HG02623 (cell line): ENCODE measurements at regions not wholly inside any gene's neighbourhood (a gene's known extent, or its start where the extent isn't known, plus 50 kb on each side); places are given as distances from the start of the nearest gene placed in this dataset.

ENCODE experiments used
- ATAC-seq: cut with Tn5 transposase; IDR thresholded peaks from one replicate; pipeline ENCODE4 v1.9.1; 2021; ENCODE audit warnings: moderate library complexity; ENCODE audit not compliant: unreplicated experiment

- ATAC-seq = no peak
Observed at GRCh38 chr12:69129017-69129416, 110.4 kb upstream of the CPSF6 start.

DNA sequence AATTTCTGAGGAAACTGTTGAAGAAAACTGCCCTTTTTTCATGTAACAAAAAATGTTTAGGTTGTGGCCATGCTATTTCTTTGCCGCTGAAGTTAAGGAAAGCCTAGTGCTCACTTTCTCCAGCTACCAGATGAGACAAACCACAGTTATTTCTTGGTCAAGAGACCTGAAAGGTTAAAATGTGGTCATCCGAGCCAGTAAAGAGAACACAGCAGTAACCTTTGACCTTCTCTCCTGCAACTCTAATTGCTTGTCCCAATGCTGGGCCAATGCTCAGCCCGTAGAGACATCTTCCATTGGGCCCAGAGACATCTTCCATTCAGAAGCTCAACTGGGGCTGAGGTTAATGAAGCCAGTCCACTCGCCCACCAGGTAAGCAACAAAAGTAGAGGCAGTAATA is 109.8 kb upstream of the CPSF6 start:
- ATAC-seq = no peak

GRCh38 chr12:69130064-69130463 is 109.3 kb upstream of the CPSF6 start:
- ATAC-seq = no peak

GRCh38 chr12:69131077-69131476 is 108.3 kb upstream of the CPSF6 start:
- no peak for ATAC-seq

- ATAC-seq = no peak
Observed at GRCh38 chr12:69136931-69137613, 102.3 kb upstream of the CPSF6 start.

- ATAC-seq = no peak
Observed at GRCh38 chr12:69141074-69141473, 98.3 kb upstream of the CPSF6 start.

DNA sequence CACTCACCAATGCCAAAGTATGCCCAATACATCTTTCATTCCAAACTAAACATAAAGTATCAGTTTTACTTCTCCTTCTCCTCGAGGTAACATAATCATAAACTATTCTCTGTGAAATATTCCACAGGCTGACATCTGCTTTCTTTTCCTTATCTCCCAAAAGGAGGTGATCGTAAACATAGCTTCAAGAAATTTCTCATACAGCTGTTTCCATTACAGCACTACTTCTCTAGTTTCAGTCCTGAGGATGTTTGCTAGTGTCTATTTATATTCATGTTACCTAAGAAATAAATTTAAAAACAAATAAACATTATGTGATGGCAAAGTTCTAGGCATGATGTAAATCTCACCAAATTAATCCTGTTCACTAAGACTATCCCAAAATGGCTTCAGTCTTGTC is 90.1 kb upstream of the CPSF6 start:
- no peak for ATAC-seq

- no peak for ATAC-seq
Observed at GRCh38 chr12:69150083-69150795, 89.1 kb upstream of the CPSF6 start.

DNA sequence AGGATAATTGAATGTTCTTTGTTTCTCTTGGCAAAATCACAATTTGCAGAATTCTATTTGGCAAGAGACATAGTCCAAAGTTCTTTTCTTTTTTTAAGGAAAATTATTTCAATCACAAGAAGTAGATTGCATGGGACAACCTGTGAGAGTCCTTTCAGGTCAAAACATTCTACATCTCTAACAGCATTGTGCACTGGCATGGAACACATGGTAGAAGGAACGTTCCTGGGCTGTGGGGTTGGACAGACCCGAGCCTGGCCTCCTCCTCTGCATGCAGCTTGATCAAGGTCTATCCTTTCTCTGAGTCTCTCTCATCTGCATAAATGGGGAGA is 88.6 kb upstream of the CPSF6 start:
- ATAC-seq = no peak

- ATAC-seq = no peak
Observed at GRCh38 chr12:69151254-69151764, 88.1 kb upstream of the CPSF6 start.

- ATAC-seq = no peak
Observed at GRCh38 chr12:69154585-69155363, 84.6 kb upstream of the CPSF6 start.

DNA sequence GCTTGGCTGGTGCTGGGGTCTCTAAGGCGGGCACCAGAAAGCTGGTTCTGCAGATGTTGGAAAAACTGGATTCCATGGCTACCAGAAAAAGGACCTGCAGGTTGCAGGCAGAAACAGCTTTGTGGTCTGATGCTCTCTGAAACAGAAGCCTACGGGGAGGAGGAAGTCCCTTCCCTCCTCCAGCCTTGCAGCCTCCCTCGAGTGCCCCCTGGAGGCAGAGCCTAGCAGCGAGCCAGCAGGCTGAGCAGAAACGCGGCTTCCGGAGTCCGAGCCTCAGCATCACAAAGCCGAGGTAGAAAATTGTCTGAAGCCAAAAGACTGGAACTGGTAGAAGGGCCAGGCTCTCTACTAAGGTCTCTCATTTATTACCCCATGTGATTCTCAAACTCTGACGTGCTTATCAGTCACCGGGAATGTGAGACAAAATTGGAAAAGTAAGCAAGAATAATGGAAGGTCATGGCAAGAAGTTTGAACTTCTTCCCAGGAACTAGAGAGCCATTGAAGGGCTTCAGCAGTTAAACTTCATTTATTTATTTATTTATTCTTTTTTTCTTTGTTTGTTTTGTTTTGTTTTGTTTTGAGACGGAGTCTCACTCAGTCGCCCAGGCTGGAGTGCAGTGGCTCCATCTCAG is 82.2 kb upstream of the CPSF6 start:
- ATAC-seq = peak; percentile 96

DNA sequence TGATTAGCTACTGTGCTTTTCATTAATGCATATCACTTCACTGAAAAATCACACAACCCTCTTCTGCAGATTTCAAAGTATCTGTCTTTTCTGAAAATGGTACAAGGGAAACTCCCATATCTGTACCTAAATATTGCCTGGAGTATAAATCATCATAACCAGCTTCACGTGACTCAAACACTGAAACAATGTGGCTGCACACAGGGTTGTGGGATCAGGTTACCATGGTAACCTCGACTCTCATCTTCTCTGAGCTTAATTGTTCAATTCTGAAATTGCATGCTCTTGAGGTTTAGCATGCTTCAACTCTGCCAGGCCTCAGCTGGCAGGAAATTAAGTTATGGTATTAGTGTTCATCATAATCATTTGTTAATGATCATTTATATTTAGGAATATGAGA is 77.5 kb upstream of the CPSF6 start:
- peak; percentile 50 for ATAC-seq

DNA sequence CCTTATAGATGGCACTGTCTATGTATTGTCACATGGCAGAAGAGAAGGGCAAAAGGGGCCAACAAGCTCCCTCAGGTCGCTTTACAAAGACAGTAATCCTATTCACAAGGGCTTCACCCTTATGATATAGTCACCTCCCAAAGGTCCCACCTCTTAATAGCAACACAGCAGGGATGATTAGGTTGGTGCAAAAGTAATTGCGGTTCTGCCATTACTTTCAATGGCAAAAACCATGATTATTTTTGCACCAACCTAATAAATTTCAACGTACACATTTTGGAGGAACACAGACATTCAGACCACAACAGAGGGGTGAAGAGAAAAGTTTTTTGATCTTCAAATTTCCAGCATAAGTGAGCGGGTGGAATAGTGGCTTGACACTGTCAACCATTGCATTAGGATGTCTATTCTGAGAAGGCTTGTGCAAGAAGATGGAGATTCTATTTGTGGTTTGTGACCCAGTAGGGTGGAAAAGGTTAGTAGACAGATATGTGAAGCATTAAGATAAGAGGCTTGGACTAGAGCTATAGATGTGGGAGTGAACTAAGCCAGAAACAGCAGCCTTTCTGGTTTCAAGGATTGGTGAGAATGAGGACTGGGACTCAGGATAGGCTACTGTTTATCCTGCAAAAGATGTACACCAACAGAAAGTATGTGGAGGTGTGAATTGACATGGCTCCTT is 75.5 kb upstream of the CPSF6 start:
- ATAC-seq = no peak

DNA sequence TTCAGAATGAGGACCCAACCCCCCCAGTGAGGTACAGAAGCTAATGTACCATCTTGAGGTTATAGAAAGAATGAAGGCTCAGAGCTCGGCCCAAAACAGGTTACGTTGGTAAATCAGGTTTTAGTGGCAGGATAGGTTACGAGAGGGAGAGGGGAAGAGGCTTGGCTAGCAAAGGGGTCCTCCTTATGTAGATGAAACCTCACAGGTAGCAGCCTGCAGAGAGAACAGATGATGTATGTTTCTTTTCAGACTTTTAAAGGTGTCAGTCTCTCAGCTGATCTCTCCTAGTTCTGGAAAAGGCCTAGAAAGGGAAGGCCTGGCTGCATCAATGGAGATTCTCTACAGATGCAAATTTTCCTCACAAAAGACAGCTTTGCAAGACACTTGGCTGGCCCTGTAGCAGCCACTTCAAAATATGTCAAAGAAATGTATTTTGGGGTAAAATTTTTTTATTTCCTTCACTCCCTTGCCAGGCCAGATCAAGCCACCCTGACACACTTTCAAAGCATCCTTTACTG is 71.7 kb upstream of the CPSF6 start:
- no peak for ATAC-seq

GRCh38 chr12:69168363-69168762 is 71.0 kb upstream of the CPSF6 start:
- ATAC-seq = no peak

DNA sequence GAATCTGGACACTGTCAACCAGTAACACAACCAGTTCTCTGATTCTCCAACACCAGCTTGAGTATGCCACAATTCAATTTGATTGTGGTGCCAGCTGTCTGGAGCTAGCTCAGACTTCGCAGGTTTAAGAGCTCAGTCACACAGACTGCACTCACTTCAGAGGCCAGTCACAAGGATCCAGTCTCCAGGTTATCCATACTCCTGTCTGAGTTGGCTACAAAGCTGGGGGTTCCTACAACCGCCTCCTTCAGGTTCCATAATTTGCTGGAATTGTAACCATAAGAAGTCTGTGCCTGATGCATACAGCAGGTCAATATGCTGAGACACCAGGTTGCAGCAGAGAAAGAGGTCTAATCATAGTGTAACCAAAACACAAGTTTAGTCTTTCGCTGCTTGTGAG is 70.5 kb upstream of the CPSF6 start:
- no peak for ATAC-seq

DNA sequence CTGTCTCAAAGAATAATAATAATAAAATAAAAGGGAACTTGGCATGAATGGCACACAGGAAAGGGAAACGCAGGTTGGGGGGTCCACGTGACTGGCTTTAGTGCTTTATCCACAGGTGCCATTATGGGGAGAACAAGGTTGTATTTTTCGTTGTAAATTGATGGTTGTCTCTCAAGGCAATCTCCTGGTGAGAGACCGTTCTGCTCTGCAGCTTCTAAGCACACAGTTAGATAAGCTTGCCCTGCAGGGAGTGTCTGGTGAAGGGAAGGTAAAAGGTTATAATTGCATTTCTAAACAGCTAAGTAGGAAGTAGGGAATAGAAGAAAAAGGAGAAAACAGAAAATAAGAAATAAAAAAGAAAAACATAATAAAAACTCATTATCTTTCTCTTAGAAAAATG is 69.1 kb upstream of the CPSF6 start:
- ATAC-seq = no peak

DNA sequence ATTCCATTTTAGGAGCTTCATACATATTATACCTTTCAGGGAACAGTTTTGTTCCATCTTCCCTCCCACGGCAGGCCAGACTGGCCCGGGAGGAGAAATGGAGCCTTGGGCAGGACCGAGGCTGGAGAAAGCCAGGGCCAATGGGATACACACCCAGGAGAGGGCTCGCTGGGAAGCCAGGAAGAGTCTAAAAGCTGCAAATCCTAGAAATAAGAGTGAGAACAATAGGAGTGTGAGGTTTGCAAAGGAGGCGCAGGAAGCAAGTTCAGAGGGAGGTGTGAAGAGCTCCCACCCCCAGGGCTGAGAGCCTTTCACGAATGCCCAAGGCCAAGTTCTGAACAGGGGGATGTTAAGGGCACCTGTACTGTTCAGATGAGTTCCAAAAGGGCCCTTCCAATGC is 67.5 kb upstream of the CPSF6 start:
- ATAC-seq = no peak

DNA sequence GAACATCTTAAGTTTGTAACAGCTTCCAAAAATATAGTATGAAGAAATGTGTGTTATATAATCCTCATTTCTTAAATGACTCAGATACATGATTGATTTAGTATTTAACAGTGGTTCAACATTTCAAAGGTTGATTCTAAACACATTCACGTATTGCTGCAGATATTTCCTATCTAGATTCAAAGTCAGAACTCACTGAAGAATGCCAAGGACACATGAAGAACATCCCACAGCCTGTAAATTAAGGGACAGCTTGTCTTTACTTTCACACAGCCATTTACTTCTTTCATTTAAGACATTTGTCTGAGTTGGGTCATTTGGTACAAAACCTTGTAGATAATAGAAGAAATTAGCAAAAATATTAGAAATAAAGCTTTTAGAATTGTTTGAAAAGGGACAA is 66.9 kb upstream of the CPSF6 start:
- no peak for ATAC-seq

DNA sequence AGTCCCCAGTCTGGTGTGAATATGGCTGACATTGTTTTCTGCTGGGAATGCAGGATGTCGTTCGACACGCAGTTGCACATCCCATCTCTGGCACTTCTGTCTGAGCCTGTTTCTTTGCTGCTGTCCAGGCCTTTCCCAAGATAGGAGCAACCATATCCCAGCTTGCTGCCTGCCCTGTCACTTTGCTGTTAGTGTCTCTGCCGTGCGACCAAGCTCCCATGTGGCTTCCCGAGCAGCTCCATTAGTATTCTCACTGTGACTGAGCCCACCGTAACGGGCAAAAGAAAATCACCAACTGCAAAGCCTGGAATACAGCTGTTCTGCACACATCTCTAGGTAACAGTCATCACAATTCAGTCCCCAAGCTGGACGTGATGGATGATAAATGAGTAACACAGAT is 66.0 kb upstream of the CPSF6 start:
- ATAC-seq = no peak
